Liver (tissue), 8 donors: ENCODE measurements at regions not wholly inside any gene's neighbourhood (a gene's known extent, or its start where the extent isn't known, plus 50 kb on each side); places are given as distances from the start of the nearest gene placed in this dataset.

Source experiments
- DNase-seq: peaks from one replicate; pipeline ENCODE4 v3.0.0-alpha.2; 2017; ENCODE audit warnings: low spot score
- H3K27ac ChIP-seq, 2 donors: one replicate each; pipeline ENCODE4 v1.7.0; 2013; ENCODE audit warnings: inconsistent platforms in 2 of 2, low read length in 2 of 2, control low read depth in 1 of 2, low read depth in 1 of 2, mild to moderate bottlenecking in 1 of 2
- H3K27me3 ChIP-seq, 4 donors: one replicate each; pipeline versions ENCODE4 v1.6.1 to v1.7.0; 2013; ENCODE audit warnings: low read length in 3 of 4, inconsistent platforms in 1 of 4, mild to moderate bottlenecking in 1 of 4, moderate library complexity in 1 of 4; ENCODE audit not compliant: control insufficient read depth in 4 of 4, insufficient read depth in 4 of 4
- H3K36me3 ChIP-seq, 4 donors: one replicate each; pipeline versions ENCODE4 v1.6.1 to v1.7.0; 2013; ENCODE audit warnings: low read length in 3 of 4, mild to moderate bottlenecking in 3 of 4, low read depth in 1 of 4, moderate library complexity in 1 of 4; ENCODE audit not compliant: control insufficient read depth in 4 of 4, insufficient read depth in 3 of 4
- H3K4me1 ChIP-seq, 4 donors: one replicate each; pipeline versions ENCODE4 v1.6.1 to v1.7.0; 2013; ENCODE audit warnings: low read length in 3 of 4, mild to moderate bottlenecking in 3 of 4, moderate library complexity in 1 of 4; ENCODE audit not compliant: control insufficient read depth in 4 of 4, insufficient read depth in 4 of 4
- H3K4me3 ChIP-seq, 3 donors: one replicate each; pipeline versions ENCODE4 v1.6.1 to v1.7.0; 2013; ENCODE audit warnings: low read length in 3 of 3, control low read depth in 1 of 3, low read depth in 1 of 3, mild to moderate bottlenecking in 1 of 3
- H3K9ac ChIP-seq, 2 donors: one replicate each; pipeline ENCODE4 v1.7.0; 2013; ENCODE audit warnings: low read length in 2 of 2, mild to moderate bottlenecking in 2 of 2, moderate library complexity in 2 of 2, control low read depth in 1 of 2, low read depth in 1 of 2
- H3K9me3 ChIP-seq, 4 donors: one replicate each; pipeline versions ENCODE4 v1.6.1 to v1.7.0; 2013; ENCODE audit warnings: low read length in 3 of 4; ENCODE audit not compliant: control insufficient read depth in 4 of 4
- ATF3 ChIP-seq: IDR thresholded peaks from 2 replicates; pipeline ENCODE4 v1.6.1; 2016; ENCODE audit warnings: antibody characterized with exemption
- CTCF ChIP-seq: fragments of 150-350 bp; IDR thresholded peaks from 2 replicates; pipeline ENCODE4 v1.5.1; 2017; ENCODE audit warnings: improper control_type of control experiment, low read depth, low read length; ENCODE audit not compliant: missing input control
- EGR1 ChIP-seq, 2 donors: IDR thresholded peaks; 2 replicates each; pipeline ENCODE4 v1.6.1; 2016 to 2018; ENCODE audit warnings: antibody characterized with exemption in 2 of 2, low read depth in 2 of 2
- FOXA1 ChIP-seq: IDR thresholded peaks from 2 replicates; pipeline ENCODE4 v1.6.1; 2016; ENCODE audit warnings: antibody characterized with exemption
- FOXA2 ChIP-seq: IDR thresholded peaks from 2 replicates; pipeline ENCODE4 v1.6.1; 2016; ENCODE audit warnings: antibody characterized with exemption
- GABPA ChIP-seq, 2 donors: IDR thresholded peaks in 1 of 2; conservative IDR thresholded peaks in 1 of 2; 2 replicates each; pipeline ENCODE4 v1.6.1; 2016; ENCODE audit warnings: antibody characterized with exemption in 2 of 2, mild to moderate bottlenecking in 1 of 2, moderate library complexity in 1 of 2
- HNF4A ChIP-seq, 2 donors: conservative IDR thresholded peaks; 2 replicates each; pipeline ENCODE4 v1.6.1; 2016; ENCODE audit warnings: antibody characterized with exemption in 2 of 2, mild to moderate bottlenecking in 2 of 2
- HNF4G ChIP-seq: IDR thresholded peaks from 2 replicates; pipeline ENCODE4 v1.6.1; 2016; ENCODE audit warnings: antibody characterized with exemption
- JUND ChIP-seq, 2 donors: IDR thresholded peaks; 2 replicates each; pipeline ENCODE4 v1.6.1; 2016; ENCODE audit warnings: antibody characterized with exemption in 2 of 2
- NR2F2 ChIP-seq: IDR thresholded peaks from 2 replicates; pipeline ENCODE4 v1.6.1; 2016; ENCODE audit warnings: antibody characterized with exemption
- RAD21 ChIP-seq, 2 donors: IDR thresholded peaks; 2 replicates each; pipeline ENCODE4 v1.6.1; 2016; ENCODE audit warnings: antibody characterized with exemption in 2 of 2, mild to moderate bottlenecking in 2 of 2
- REST ChIP-seq: IDR thresholded peaks from 2 replicates; pipeline ENCODE4 v1.6.1; 2016; ENCODE audit warnings: antibody characterized with exemption, mild to moderate bottlenecking
- RXRA ChIP-seq, 2 donors: IDR thresholded peaks; 2 replicates each; pipeline ENCODE4 v1.6.1; 2017 to 2018; ENCODE audit warnings: antibody characterized with exemption in 2 of 2, mild to moderate bottlenecking in 1 of 2
- SP1 ChIP-seq: IDR thresholded peaks from 2 replicates; pipeline ENCODE4 v1.6.1; 2018; ENCODE audit warnings: antibody characterized with exemption, mild to moderate bottlenecking
- TAF1 ChIP-seq: conservative IDR thresholded peaks from 2 replicates; pipeline ENCODE4 v1.6.1; 2016; ENCODE audit warnings: antibody characterized with exemption, mild to moderate bottlenecking
- ZBTB33 ChIP-seq: IDR thresholded peaks from 2 replicates; pipeline ENCODE4 v1.6.1; 2016; ENCODE audit warnings: antibody characterized with exemption
- WGBS: extraction: QIAGEN DNeasy Blood & Tissue Kit; methylation state at CpG from one replicate; pipeline ENCODE4 v1.1.7; 2013; 5-methylcytosine and 5-hydroxymethylcytosine counted together
- TF ChIP-seq, protein P1 (sequence below): IDR thresholded peaks from 2 replicates; pipeline ENCODE4 v1.6.1; 2016; ENCODE audit warnings: antibody characterized with exemption
- donor health status: healthy.
- donor health status: healthy.
- donor health status: healthy.
- donor health status: healthy.
- donor health status: healthy.

- H3K36me3 ChIP-seq: no peaks in the 10 kb centered on the region
- H3K27me3 ChIP-seq: peaks cover 0 to 4% (median 0%) of the 10 kb centered on the region in 4 donors
- 28% methylated on average over 2 of the region's 2 CpGs for WGBS
- no peaks in the 10 kb centered on the region for H3K4me1 ChIP-seq
- H3K9ac ChIP-seq: no peak overlapping the region
- TF ChIP-seq ZBTB33: no peak
- no peak for TF ChIP-seq ATF3
- no peak for TF ChIP-seq NR2F2
- TF ChIP-seq SP1: no peak
- H3K9me3 ChIP-seq: no peaks in the 10 kb centered on the region
- H3K27ac ChIP-seq: no peak overlapping the region
- H3K4me3 ChIP-seq: no peak overlapping the region
- no peak for DNase-seq
Measured at GRCh38 chr3:24615177-24615576, 120.5 kb upstream of the THRB start.

DNA sequence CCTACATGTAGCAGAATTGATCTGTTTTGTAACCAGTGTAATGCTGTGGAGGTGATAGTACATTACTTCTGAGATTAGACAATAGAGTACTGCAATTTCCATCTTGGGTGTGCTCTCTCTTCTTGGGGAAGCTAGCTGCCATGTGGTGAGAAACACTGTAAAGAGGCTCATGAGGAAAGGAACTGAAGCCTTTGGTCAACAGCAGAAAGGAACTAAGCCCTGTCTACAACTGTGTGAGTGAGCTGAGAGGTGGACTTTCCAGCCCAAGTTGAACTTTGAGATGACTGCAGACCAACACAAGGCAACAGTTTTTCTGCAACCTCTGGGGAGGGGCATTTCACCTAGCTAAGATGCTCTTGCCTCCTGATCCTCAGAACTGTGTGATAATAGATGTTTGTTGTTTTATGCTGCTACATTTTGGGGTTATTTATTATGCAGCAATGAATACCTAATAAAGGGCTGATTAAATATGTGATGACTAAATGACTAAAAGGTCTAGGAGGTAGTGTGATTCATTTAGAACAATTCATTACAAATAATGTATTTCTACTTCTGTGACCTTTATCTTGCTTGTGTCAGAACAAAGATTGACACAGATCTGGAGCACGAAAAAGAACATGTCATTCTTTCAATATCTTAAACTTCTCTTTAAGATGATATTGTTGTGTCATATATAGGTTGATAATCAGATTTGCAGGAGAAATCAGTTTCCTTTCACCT, 121.6 kb upstream of the THRB start:
- TF ChIP-seq EGR1 (IDR thresholded peaks at IDR 0.05; ENCODE audit: low read depth in 2 of 2) (no peak), RAD21 (IDR thresholded peaks at IDR 0.05) (no peak), GABPA (IDR thresholded peaks at IDR 0.05 in 1 of 2, conservative IDR thresholded peaks at IDR 0.05 in 1 of 2) (no peak), FOXA2 (no peak), FOXA1 (no peak), HNF4A (conservative IDR thresholded peaks at IDR 0.05) (no peak)
- 96% methylated on average over 1 of the region's 1 CpG for WGBS
- DNase-seq: no peak

DNA sequence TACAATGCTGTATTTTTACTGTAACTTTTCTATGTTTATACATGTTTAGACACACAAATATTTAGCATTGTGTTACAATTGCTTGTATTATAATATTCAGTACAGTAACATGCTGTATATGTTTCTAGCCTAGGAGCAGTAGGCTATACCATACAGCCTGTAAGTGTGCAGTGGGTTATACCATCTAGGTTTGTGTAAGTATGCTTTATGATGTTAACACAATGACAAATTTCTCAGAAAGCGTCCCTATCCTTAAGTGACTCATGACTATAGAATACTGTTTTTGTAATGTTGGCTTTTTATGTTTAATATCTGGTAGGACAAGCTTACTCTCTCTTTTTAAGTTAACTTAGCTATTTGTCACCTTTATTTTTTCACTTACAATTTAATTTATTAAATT, 127.5 kb upstream of the THRB start:
- no peaks in the 10 kb centered on the region for H3K4me1 ChIP-seq
- no peaks in the 10 kb centered on the region for H3K27me3 ChIP-seq
- H3K4me3 ChIP-seq: no peak overlapping the region
- H3K36me3 ChIP-seq: no peaks in the 10 kb centered on the region
- H3K27ac ChIP-seq: no peak overlapping the region
- DNase-seq: no peak
- no peak overlapping the region for H3K9ac ChIP-seq
- H3K9me3 ChIP-seq: no peaks in the 10 kb centered on the region
- WGBS: 84% methylated on average over 1 of the region's 1 CpG
- TF ChIP-seq RXRA (IDR thresholded peaks at IDR 0.05) (no peak), EGR1 (IDR thresholded peaks at IDR 0.05; ENCODE audit: low read depth in 2 of 2) (no peak), NR2F2 (no peak), FOXA1 (no peak), HNF4A (conservative IDR thresholded peaks at IDR 0.05) (no peak), FOXA2 (no peak), ZBTB33 (no peak), RAD21 (IDR thresholded peaks at IDR 0.05) (no peak), REST (no peak), CTCF (no peak), SP1 (no peak), TAF1 (no peak), HNF4G (no peak), JUND (IDR thresholded peaks at IDR 0.05) (no peak), ATF3 (no peak)
- TF ChIP-seq, protein P1, sequence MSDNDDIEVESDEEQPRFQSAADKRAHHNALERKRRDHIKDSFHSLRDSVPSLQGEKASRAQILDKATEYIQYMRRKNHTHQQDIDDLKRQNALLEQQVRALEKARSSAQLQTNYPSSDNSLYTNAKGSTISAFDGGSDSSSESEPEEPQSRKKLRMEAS: no peak

More for the DNA sequence above, 121.6 kb upstream of the THRB start:
- no peak overlapping the region for H3K9ac ChIP-seq
- H3K27ac ChIP-seq: no peak overlapping the region
- H3K9me3 ChIP-seq: no peaks in the 10 kb centered on the region
- peaks cover 0 to 4% (median 0%) of the 10 kb centered on the region in 4 donors for H3K27me3 ChIP-seq
- no peaks in the 10 kb centered on the region for H3K4me1 ChIP-seq
- no peaks in the 10 kb centered on the region for H3K36me3 ChIP-seq
- H3K4me3 ChIP-seq: no peak overlapping the region
